Tibial nerve (tissue), 4 donors: ENCODE measurements at regions not wholly inside any gene's neighbourhood (a gene's known extent, or its start where the extent isn't known, plus 50 kb on each side); places are given as distances from the start of the nearest gene placed in this dataset.

Experiments
- DNase-seq, 2 donors: peaks; one replicate each; pipeline ENCODE4 v3.0.0-alpha.2; 2019; ENCODE audit warnings: low spot score in 2 of 2
- H3K27ac ChIP-seq, 4 donors: fragments of 200-600 bp; sonication (generic) in 3 of 4; one replicate each; pipeline ENCODE4 v1.5.1; 2017 to 2019; ENCODE audit warnings: mild to moderate bottlenecking in 1 of 4
- H3K27me3 ChIP-seq, 2 donors: fragments of 200-600 bp; sonication (generic) in 1 of 2; one replicate each; pipeline versions ENCODE4 v1.5.1 to v1.6.0; 2017 to 2019
- H3K36me3 ChIP-seq, 3 donors: fragments of 200-600 bp; sonication (generic); one replicate each; pipeline ENCODE4 v1.5.1; 2018 to 2019
- H3K4me1 ChIP-seq, 4 donors: fragments of 200-600 bp; sonication (generic) in 3 of 4; one replicate each; pipeline ENCODE4 v1.5.1; 2017 to 2019
- H3K4me3 ChIP-seq, 4 donors: fragments of 200-600 bp; sonication (generic) in 3 of 4; one replicate each; pipeline ENCODE4 v1.5.1; 2017 to 2019; ENCODE audit warnings: mild to moderate bottlenecking in 1 of 4, moderate library complexity in 1 of 4
- H3K9me3 ChIP-seq, 4 donors: fragments of 200-600 bp; sonication (generic) in 3 of 4; one replicate each; pipeline ENCODE4 v1.5.1; 2017 to 2019
- EP300 ChIP-seq, 2 donors: sonication (generic); formaldehyde crosslinking; IDR thresholded peaks; one replicate each; pipeline ENCODE4 v1.6.1; 2017; ENCODE audit warnings: antibody characterized with exemption in 2 of 2, mild to moderate bottlenecking in 1 of 2
- POLR2A ChIP-seq, 2 donors: fragments of 450-650 bp; IDR thresholded peaks; one replicate each; pipeline ENCODE4 v1.6.1; 2017; ENCODE audit warnings: antibody characterized with exemption in 2 of 2, mild to moderate bottlenecking in 2 of 2, moderate library complexity in 2 of 2
- WGBS, 2 donors: methylation state at CpG; one replicate each; pipeline ENCODE4 v1.1.5; 2018; 5-methylcytosine and 5-hydroxymethylcytosine counted together
- TF ChIP-seq, protein P1 (sequence below), 5 experiments: fragments of 200-600 bp in 3 of 5; fragments of 450-650 bp in 2 of 5; sonication (generic) in 3 of 5; IDR thresholded peaks; one replicate each; pipeline ENCODE4 v1.5.1; 2016 to 2019; ENCODE audit warnings: antibody characterized with exemption in 5 of 5, mild to moderate bottlenecking in 3 of 5, moderate library complexity in 2 of 5

DNA sequence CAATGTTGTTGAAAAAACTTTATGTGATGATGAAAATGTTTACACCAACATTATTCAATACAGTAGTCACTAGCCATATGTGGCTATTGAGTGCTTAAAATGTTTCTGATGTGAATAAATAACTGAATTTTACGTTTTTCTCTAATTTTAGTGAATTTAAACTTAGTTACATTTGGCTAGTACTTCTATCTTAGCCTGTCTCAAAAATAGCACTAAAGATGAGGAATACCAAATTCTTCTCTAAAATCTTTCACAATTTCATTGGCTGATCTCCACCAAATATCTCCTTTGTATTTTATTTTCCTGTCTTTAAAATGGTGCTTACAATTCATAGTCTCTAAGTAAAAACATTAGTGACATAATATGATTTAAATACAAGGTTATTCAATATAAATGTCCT is 83.7 kb upstream of the RND3 start:
- Histone ChIP-seq H3K36me3 (no peaks in the 10 kb centered on the region), H3K4me1 (no peaks in the 10 kb centered on the region), H3K9me3 (no peaks in the 10 kb centered on the region), H3K27ac (no peak overlapping the region), H3K27me3 (no peaks in the 10 kb centered on the region), H3K4me3 (no peak overlapping the region)
- DNase-seq, result no peak
- TF ChIP-seq EP300 (IDR thresholded peaks at IDR 0.05) (no peak), POLR2A (IDR thresholded peaks at IDR 0.05) (no peak)
- TF ChIP-seq, protein P1, sequence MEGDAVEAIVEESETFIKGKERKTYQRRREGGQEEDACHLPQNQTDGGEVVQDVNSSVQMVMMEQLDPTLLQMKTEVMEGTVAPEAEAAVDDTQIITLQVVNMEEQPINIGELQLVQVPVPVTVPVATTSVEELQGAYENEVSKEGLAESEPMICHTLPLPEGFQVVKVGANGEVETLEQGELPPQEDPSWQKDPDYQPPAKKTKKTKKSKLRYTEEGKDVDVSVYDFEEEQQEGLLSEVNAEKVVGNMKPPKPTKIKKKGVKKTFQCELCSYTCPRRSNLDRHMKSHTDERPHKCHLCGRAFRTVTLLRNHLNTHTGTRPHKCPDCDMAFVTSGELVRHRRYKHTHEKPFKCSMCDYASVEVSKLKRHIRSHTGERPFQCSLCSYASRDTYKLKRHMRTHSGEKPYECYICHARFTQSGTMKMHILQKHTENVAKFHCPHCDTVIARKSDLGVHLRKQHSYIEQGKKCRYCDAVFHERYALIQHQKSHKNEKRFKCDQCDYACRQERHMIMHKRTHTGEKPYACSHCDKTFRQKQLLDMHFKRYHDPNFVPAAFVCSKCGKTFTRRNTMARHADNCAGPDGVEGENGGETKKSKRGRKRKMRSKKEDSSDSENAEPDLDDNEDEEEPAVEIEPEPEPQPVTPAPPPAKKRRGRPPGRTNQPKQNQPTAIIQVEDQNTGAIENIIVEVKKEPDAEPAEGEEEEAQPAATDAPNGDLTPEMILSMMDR (IDR thresholded peaks at IDR 0.05), result no peak
- WGBS, 2 donors, result 64 to 75% methylated on average over 1 of the region's 1 CpG

DNA sequence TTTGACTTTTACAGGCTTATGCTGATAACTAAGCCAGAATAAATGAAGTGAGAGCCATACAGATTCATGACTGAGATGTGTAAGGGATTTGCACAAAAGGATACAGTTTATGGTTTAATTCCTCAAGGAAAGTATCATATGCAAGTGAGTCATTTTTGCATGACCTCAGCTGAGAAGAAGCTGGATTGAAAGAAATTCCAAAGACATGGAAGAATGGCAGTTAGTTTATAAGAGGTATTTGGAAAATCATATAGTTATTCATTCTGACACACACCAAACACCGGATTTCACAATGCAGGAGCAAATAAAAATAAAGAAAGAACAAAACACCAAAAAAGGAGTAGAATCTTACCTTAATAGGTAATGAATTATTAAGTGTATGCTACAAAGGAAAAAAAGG is 83.2 kb upstream of the RND3 start:
- Histone ChIP-seq H3K36me3 (no peaks in the 10 kb centered on the region), H3K9me3 (no peaks in the 10 kb centered on the region), H3K27me3 (no peaks in the 10 kb centered on the region), H3K4me1 (no peaks in the 10 kb centered on the region), H3K27ac (no peak overlapping the region), H3K4me3 (no peak overlapping the region)
- WGBS, 2 donors, result 51 to 57% methylated on average over 1 of the region's 1 CpG
- TF ChIP-seq, protein P1 (IDR thresholded peaks at IDR 0.05), result no peak
- TF ChIP-seq EP300 (IDR thresholded peaks at IDR 0.05), result no peak
- TF ChIP-seq POLR2A (IDR thresholded peaks at IDR 0.05), result no peak
- DNase-seq, result no peak

- 74 to 87% methylated on average over 4 of the region's 4 CpGs for WGBS, 2 donors
- H3K27ac ChIP-seq, result no peak overlapping the region
- no peak for DNase-seq
- H3K4me3 ChIP-seq, result no peak overlapping the region
- H3K36me3 ChIP-seq, result no peaks in the 10 kb centered on the region
- TF ChIP-seq EP300 (IDR thresholded peaks at IDR 0.05) (no peak), POLR2A (IDR thresholded peaks at IDR 0.05) (no peak)
- H3K27me3 ChIP-seq, result no peaks in the 10 kb centered on the region
- no peaks in the 10 kb centered on the region for H3K4me1 ChIP-seq
- no peaks in the 10 kb centered on the region for H3K9me3 ChIP-seq
These were observed 82.3 kb upstream of the RND3 start for GRCh38 chr2:150569761-150570160.

GRCh38 chr2:150567771-150568301 is 80.4 kb upstream of the RND3 start:
- Histone ChIP-seq H3K36me3 (no peaks in the 10 kb centered on the region), H3K27ac (no peak overlapping the region), H3K4me1 (no peaks in the 10 kb centered on the region), H3K9me3 (no peaks in the 10 kb centered on the region), H3K27me3 (no peaks in the 10 kb centered on the region), H3K4me3 (no peak overlapping the region)
- no peak for DNase-seq
- 67 to 74% methylated on average over 4 of the region's 4 CpGs for WGBS, 2 donors
- TF ChIP-seq POLR2A (IDR thresholded peaks at IDR 0.05), result no peak
- TF ChIP-seq EP300 (IDR thresholded peaks at IDR 0.05), result no peak
- TF ChIP-seq, protein P1 (IDR thresholded peaks at IDR 0.05), result no peak

DNA sequence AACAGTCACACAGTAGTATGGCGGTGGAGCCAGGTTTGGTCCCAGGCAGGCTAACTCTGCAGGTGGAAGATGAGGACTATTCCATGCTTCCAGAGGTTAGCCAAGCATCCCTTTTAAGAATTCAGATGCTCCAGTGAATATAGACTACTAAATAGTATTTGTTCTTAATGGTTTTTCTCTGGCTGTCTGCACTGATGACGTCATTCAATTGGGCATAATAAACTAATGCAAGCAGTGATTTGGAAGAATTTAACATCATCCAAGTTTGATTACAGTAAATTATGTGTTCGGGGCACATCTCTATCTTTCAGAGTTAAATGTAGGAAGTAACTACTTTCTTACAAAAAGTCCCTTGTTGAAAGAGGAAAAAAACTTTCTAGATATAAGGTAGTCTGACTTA is 78.8 kb upstream of the RND3 start:
- WGBS, 2 donors, result 61 to 64% methylated on average over 3 of the region's 3 CpGs
- H3K4me3 ChIP-seq, result no peak overlapping the region
- no peak overlapping the region for H3K27ac ChIP-seq
- DNase-seq, result no peak
- H3K4me1 ChIP-seq, result no peaks in the 10 kb centered on the region
- no peaks in the 10 kb centered on the region for H3K9me3 ChIP-seq
- no peaks in the 10 kb centered on the region for H3K27me3 ChIP-seq
- no peak for TF ChIP-seq EP300 (IDR thresholded peaks at IDR 0.05)
- TF ChIP-seq POLR2A (IDR thresholded peaks at IDR 0.05), result no peak
- TF ChIP-seq, protein P1 (IDR thresholded peaks at IDR 0.05), result no peak
- no peaks in the 10 kb centered on the region for H3K36me3 ChIP-seq

DNA sequence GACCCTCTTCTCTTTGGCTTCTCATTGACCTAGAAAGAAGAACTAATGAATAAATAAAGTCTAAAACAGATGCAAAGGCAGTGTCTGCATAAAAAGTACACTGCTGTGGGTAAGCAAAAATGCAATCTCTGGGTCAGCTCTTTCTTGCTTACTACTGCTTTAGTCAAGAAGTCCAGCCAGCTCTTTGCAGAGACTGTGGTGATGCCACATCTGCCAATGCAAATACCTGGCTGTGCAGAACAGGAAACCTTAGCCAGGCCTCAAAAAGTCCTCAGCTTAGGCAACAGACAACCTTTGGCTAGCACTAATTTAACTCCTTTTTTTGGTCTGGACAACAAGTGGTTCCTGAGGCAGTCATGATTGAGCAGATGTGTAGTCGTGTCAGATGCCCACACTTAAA is 73.6 kb upstream of the RND3 start:
- no peak overlapping the region for H3K27ac ChIP-seq
- no peak overlapping the region for H3K4me3 ChIP-seq
- no peaks in the 10 kb centered on the region for H3K27me3 ChIP-seq
- TF ChIP-seq POLR2A (IDR thresholded peaks at IDR 0.05) (no peak), EP300 (IDR thresholded peaks at IDR 0.05) (no peak)
- TF ChIP-seq, protein P1 (IDR thresholded peaks at IDR 0.05), result no peak
- peaks cover 0 to 5% (median 0%) of the 10 kb centered on the region in 4 donors for H3K4me1 ChIP-seq
- DNase-seq, result no peak
- 69 to 86% methylated on average over 1 of the region's 1 CpG for WGBS, 2 donors
- no peaks in the 10 kb centered on the region for H3K9me3 ChIP-seq
- no peaks in the 10 kb centered on the region for H3K36me3 ChIP-seq
